ENCODE measurements at regions not wholly inside any gene's neighbourhood (a gene's known extent, or its start where the extent isn't known, plus 50 kb on each side); places are given as distances from the start of the nearest gene placed in this dataset.
"Not testable (repeated sequence)": the region's sequence is repeated elsewhere in the genome, so short reads cannot be mapped to it uniquely, and the experiment has no call there.

- Mint-ChIP-seq H3K4me1 (no peaks in the 10 kb centered on the region), H3K36me3 (ENCODE audit: low read depth) (peaks cover 25% of the 10 kb centered on the region), H3K27ac (no peak overlapping the region), H3K4me3 (no peak overlapping the region), H3K9me3 (peaks cover 31% of the 10 kb centered on the region), H3K27me3 (ENCODE audit: low read depth, poor library complexity) (no peaks in the 10 kb centered on the region)
- TF ChIP-seq, protein P1, sequence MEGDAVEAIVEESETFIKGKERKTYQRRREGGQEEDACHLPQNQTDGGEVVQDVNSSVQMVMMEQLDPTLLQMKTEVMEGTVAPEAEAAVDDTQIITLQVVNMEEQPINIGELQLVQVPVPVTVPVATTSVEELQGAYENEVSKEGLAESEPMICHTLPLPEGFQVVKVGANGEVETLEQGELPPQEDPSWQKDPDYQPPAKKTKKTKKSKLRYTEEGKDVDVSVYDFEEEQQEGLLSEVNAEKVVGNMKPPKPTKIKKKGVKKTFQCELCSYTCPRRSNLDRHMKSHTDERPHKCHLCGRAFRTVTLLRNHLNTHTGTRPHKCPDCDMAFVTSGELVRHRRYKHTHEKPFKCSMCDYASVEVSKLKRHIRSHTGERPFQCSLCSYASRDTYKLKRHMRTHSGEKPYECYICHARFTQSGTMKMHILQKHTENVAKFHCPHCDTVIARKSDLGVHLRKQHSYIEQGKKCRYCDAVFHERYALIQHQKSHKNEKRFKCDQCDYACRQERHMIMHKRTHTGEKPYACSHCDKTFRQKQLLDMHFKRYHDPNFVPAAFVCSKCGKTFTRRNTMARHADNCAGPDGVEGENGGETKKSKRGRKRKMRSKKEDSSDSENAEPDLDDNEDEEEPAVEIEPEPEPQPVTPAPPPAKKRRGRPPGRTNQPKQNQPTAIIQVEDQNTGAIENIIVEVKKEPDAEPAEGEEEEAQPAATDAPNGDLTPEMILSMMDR (IDR thresholded peaks at IDR 0.05) = no peak
- DNase-seq = no peak
Measured at GRCh38 chr5:96189987-96190386, 228.3 kb upstream of the ELL2 start.

DNA sequence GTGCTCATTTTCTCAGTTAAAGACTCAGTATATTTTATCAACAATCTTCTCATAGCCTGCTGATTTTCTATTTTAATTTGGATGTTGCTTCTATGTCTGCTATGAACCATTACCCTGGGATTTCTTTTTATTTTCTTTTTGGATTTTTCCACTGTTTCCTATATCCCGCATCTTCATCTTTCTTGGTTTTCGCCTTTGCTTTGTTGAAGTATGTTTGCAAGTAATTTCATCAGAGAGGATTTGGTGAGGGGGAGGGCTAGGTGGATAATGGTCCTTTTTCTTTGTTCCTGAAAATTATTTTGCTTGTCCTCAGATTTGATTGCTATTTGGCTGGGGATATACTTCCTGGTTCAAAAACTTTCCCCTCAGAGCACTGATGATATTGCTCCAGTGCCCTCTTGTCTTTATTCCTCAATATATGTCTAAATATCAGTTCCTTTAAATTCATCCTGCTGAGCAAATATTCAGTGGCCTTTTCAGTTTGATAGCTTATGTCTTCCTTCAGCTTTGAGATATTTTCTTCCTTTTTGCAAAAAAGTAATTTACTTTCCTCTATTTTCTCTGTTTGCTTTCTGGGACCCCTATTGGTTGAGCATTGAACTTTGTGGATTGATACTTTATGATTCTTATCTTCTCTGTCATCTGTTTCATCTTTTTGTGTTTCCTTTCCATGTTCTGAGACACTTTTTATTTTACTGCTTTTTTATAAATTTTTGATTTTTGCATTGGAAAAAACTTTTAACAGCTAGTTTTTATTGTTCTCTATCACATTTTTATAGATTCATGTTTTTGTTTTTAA, 227.6 kb upstream of the ELL2 start:
- H3K4me1 Mint-ChIP-seq = no peaks in the 10 kb centered on the region
- no peaks in the 10 kb centered on the region for H3K27me3 Mint-ChIP-seq (ENCODE audit: low read depth, poor library complexity)
- H3K4me3 Mint-ChIP-seq = no peak overlapping the region
- H3K36me3 Mint-ChIP-seq (ENCODE audit: low read depth) = peaks cover 26% of the 10 kb centered on the region
- DNase-seq = no peak
- H3K9me3 Mint-ChIP-seq = peaks cover 39% of the 10 kb centered on the region
- TF ChIP-seq, protein P1 (IDR thresholded peaks at IDR 0.05) = no peak
- H3K27ac Mint-ChIP-seq = no peak overlapping the region

DNA sequence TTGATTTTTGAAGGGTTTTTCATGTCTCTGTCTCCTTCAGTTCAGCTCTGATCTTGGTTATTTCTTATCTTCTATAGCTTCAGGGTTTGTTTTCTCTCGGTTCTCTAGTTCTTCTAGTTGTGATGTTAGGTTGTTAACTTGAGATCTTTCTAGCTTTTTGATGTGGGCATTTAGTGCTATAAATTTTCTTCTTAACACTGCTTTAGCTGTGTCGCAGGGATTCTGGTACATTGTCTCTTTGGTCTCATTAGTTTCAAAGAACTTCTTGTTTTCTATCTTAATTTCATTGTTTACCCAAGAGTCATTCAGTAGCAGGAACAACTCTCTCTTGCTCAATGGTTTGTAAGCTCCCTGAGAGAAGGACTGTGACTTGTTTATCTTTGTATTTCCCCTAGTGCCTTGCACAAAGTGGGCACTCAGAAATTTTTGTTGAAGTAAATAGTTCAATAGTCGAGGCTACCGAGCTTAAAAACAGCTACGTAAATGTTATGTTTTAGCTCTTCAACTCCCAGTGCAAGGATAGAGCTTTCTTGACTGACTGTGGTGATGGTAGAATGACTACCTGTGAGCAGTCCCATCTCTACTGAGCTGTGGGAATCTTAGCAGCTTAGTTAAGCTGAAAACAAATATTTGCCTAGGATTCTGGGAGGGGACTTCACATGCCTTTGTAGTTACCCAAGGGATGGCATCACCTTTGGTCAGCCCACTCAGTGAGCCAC, 225.8 kb upstream of the ELL2 start:
- Mint-ChIP-seq H3K36me3 (ENCODE audit: low read depth) (peaks cover 26% of the 10 kb centered on the region), H3K4me1 (no peaks in the 10 kb centered on the region), H3K9me3 (peaks cover 44% of the 10 kb centered on the region), H3K27ac (peak overlapping the region; percentile 7), H3K27me3 (ENCODE audit: low read depth, poor library complexity) (no peaks in the 10 kb centered on the region), H3K4me3 (no peak overlapping the region)
- TF ChIP-seq, protein P1 (IDR thresholded peaks at IDR 0.05) = no peak
- no peak for DNase-seq

DNA sequence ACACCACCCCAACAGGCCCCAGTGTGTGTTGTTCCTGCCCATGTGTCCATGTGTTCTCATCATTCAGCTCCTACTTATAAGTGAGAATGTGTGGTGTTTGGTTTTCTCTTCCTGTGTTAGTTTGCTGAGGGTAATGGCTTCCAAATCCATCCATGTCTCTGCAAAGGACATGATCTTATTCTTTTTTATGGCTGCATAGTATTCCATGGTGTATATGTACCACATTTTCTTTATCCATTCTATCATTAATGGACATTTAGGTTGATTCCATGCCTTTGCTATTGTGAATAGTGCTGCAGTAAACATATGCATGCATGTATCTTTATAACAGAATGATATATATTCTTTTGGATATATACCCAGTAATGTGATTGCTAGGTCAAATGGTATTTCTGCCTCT, 222.9 kb upstream of the ELL2 start:
- peaks cover 10% of the 10 kb centered on the region for H3K4me1 Mint-ChIP-seq
- H3K27ac Mint-ChIP-seq; H3K27me3 Mint-ChIP-seq (ENCODE audit: low read depth, poor library complexity); H3K4me3 Mint-ChIP-seq; DNase-seq: not testable (repeated sequence)
- peaks cover 44% of the 10 kb centered on the region for H3K9me3 Mint-ChIP-seq
- H3K36me3 Mint-ChIP-seq (ENCODE audit: low read depth) = peaks cover 26% of the 10 kb centered on the region

- no peak for DNase-seq
- peaks cover 2% of the 10 kb centered on the region for H3K27me3 Mint-ChIP-seq (ENCODE audit: low read depth, poor library complexity)
- no peak overlapping the region for H3K27ac Mint-ChIP-seq
- H3K4me3 Mint-ChIP-seq = no peak overlapping the region
- TF ChIP-seq, protein P1 (IDR thresholded peaks at IDR 0.05) = no peak
- peaks cover 11% of the 10 kb centered on the region for H3K36me3 Mint-ChIP-seq (ENCODE audit: low read depth)
- H3K9me3 Mint-ChIP-seq = peaks cover 21% of the 10 kb centered on the region
- H3K4me1 Mint-ChIP-seq = peaks cover 13% of the 10 kb centered on the region
Measured at GRCh38 chr5:96180684-96181435, 219.2 kb upstream of the ELL2 start.

- Mint-ChIP-seq H3K27me3 (ENCODE audit: low read depth, poor library complexity) (peaks cover 2% of the 10 kb centered on the region), H3K9me3 (no peaks in the 10 kb centered on the region), H3K4me1 (peaks cover 13% of the 10 kb centered on the region), H3K36me3 (ENCODE audit: low read depth) (no peaks in the 10 kb centered on the region), H3K4me3 (no peak overlapping the region), H3K27ac (no peak overlapping the region)
- DNase-seq = no peak
- TF ChIP-seq, protein P1 (IDR thresholded peaks at IDR 0.05) = no peak
Measured at GRCh38 chr5:96177303-96177869, 215.7 kb upstream of the ELL2 start.
